SU-DHL-6 (cell line): ENCODE measurements at regions not wholly inside any gene's neighbourhood (a gene's known extent, or its start where the extent isn't known, plus 50 kb on each side); places are given as distances from the start of the nearest gene placed in this dataset.
"Not testable (repeated sequence)": the region's sequence is repeated elsewhere in the genome, so short reads cannot be mapped to it uniquely, and the experiment has no call there.

Source experiments
- H2AFZ ChIP-seq: fragments of 200-600 bp; sonication (generic); 2 replicates; pipeline ENCODE4 v1.6.1; 2014; ENCODE audit warnings: low read depth, mild to moderate bottlenecking, moderate library complexity, mixed read lengths, antibody characterized with exemption, low read length; ENCODE audit not compliant: severe bottlenecking
- H3F3A ChIP-seq: fragments of 200-600 bp; shearing (Covaris generic); 2 replicates; pipeline ENCODE4 v1.6.0; 2016; ENCODE audit warnings: antibody characterized with exemption, mild to moderate bottlenecking; ENCODE audit not compliant: insufficient read depth
- H3K27ac ChIP-seq: fragments of 200-600 bp; sonication (generic); 2 replicates; pipeline ENCODE4 v1.5.1; 2016; ENCODE audit warnings: low read depth, mild to moderate bottlenecking, low read length, moderate library complexity, mixed read lengths
- H3K27me3 ChIP-seq: fragments of 200-600 bp; sonication (generic), shearing (Covaris generic); 2 replicates; pipeline ENCODE4 v1.6.0; 2014; ENCODE audit warnings: mild to moderate bottlenecking, low read length
- H3K36me3 ChIP-seq: fragments of 200-600 bp; sonication (generic); 2 replicates; pipeline ENCODE4 v1.6.1; 2014; ENCODE audit warnings: mild to moderate bottlenecking, low read length, mixed read lengths
- H3K4me2 ChIP-seq: fragments of 300-600, 200-600 bp; shearing (Covaris generic), sonication (generic); 2 replicates; pipeline ENCODE4 v1.6.0; 2014; ENCODE audit warnings: low read length, low read depth, mild to moderate bottlenecking; ENCODE audit not compliant: poor library complexity, severe bottlenecking
- H3K4me3 ChIP-seq: fragments of 200-600 bp; sonication (generic); 2 replicates; pipeline ENCODE4 v1.5.1; 2014; ENCODE audit warnings: antibody characterized with exemption, low read length, mild to moderate bottlenecking, mixed read lengths; ENCODE audit not compliant: insufficient read depth, poor library complexity, severe bottlenecking
- H3K79me2 ChIP-seq: fragments of 200-600 bp; sonication (generic); 2 replicates; pipeline ENCODE4 v1.6.1; 2014; ENCODE audit warnings: mild to moderate bottlenecking, low read length, moderate library complexity; ENCODE audit not compliant: insufficient read depth
- H3K9ac ChIP-seq: fragments of 200-600 bp; sonication (generic); 2 replicates; pipeline ENCODE4 v1.7.0; 2014; ENCODE audit warnings: mild to moderate bottlenecking, low read length
- H3K9me2 ChIP-seq: fragments of 200-600 bp; sonication (generic); replicated peaks from 2 replicates; pipeline ENCODE4 v1.6.1; 2014; ENCODE audit warnings: low read length; ENCODE audit not compliant: insufficient read depth
- H3K9me3 ChIP-seq: fragments of 200-600 bp; sonication (generic); 2 replicates; pipeline ENCODE4 v1.6.1; 2014; ENCODE audit warnings: low read length, mixed read lengths; ENCODE audit not compliant: insufficient read depth
- H4K20me1 ChIP-seq: fragments of 200-600 bp; sonication (generic); 2 replicates; pipeline ENCODE4 v1.6.1; 2014; ENCODE audit warnings: low read depth, mild to moderate bottlenecking, antibody characterized with exemption, low read length, moderate library complexity, mixed read lengths

- H3K9me2 ChIP-seq, H3K27me3 ChIP-seq, H3K4me2 ChIP-seq: not testable (repeated sequence)
Measured at GRCh38 chr15:31673263-31673662, 346.6 kb downstream of the KLF13 start.

GRCh38 chr15:31681529-31682259 lies 348.6 kb upstream of the CHRNA7 start:
- H2AFZ ChIP-seq, H3K36me3 ChIP-seq, H3F3A ChIP-seq, H3K4me3 ChIP-seq, H4K20me1 ChIP-seq, H3K9me3 ChIP-seq, H3K79me2 ChIP-seq, H3K4me2 ChIP-seq, H3K9ac ChIP-seq, H3K27ac ChIP-seq, H3K9me2 ChIP-seq, H3K27me3 ChIP-seq: not testable (repeated sequence)

More at GRCh38 chr15:31673263-31673662, 346.6 kb downstream of the KLF13 start:
- not testable (repeated sequence) for H3K27ac ChIP-seq, H3F3A ChIP-seq, H3K4me3 ChIP-seq, H2AFZ ChIP-seq, H3K9ac ChIP-seq, H3K79me2 ChIP-seq, H4K20me1 ChIP-seq, H3K36me3 ChIP-seq, H3K9me3 ChIP-seq

- not testable (repeated sequence) for H3K27ac ChIP-seq, H3K9me3 ChIP-seq, H2AFZ ChIP-seq, H4K20me1 ChIP-seq, H3K79me2 ChIP-seq, H3K36me3 ChIP-seq, H3F3A ChIP-seq, H3K9ac ChIP-seq, H3K4me2 ChIP-seq, H3K4me3 ChIP-seq, H3K27me3 ChIP-seq, H3K9me2 ChIP-seq
Measured at GRCh38 chr15:31687088-31687487, 343.2 kb upstream of the CHRNA7 start.

GRCh38 chr15:31696509-31696908 lies 333.8 kb upstream of the CHRNA7 start:
- H3K27me3 ChIP-seq, H2AFZ ChIP-seq, H3F3A ChIP-seq, H3K9me2 ChIP-seq, H3K9ac ChIP-seq, H4K20me1 ChIP-seq, H3K27ac ChIP-seq, H3K79me2 ChIP-seq, H3K9me3 ChIP-seq, H3K36me3 ChIP-seq, H3K4me3 ChIP-seq, H3K4me2 ChIP-seq: not testable (repeated sequence)

- H3K79me2 ChIP-seq, H4K20me1 ChIP-seq: not testable (repeated sequence)
Measured at GRCh38 chr15:31705076-31705678, 325.1 kb upstream of the CHRNA7 start.

GRCh38 chr15:31707944-31708702 lies 322.2 kb upstream of the CHRNA7 start:
- H3K9me2 ChIP-seq, H3K4me2 ChIP-seq, H3K27me3 ChIP-seq, H4K20me1 ChIP-seq, H3K27ac ChIP-seq, H3K9me3 ChIP-seq, H3F3A ChIP-seq, H2AFZ ChIP-seq, H3K4me3 ChIP-seq, H3K36me3 ChIP-seq, H3K79me2 ChIP-seq, H3K9ac ChIP-seq: not testable (repeated sequence)

More at GRCh38 chr15:31705076-31705678, 325.1 kb upstream of the CHRNA7 start:
- not testable (repeated sequence) for H3K4me3 ChIP-seq, H3K27me3 ChIP-seq, H3K4me2 ChIP-seq, H3K9me3 ChIP-seq, H3F3A ChIP-seq, H3K9ac ChIP-seq, H2AFZ ChIP-seq, H3K27ac ChIP-seq, H3K36me3 ChIP-seq, H3K9me2 ChIP-seq

- not testable (repeated sequence) for H3K36me3 ChIP-seq, H3K27ac ChIP-seq, H3K9ac ChIP-seq, H3K27me3 ChIP-seq, H4K20me1 ChIP-seq, H3K4me3 ChIP-seq, H3F3A ChIP-seq, H3K9me3 ChIP-seq, H3K4me2 ChIP-seq, H3K9me2 ChIP-seq, H2AFZ ChIP-seq, H3K79me2 ChIP-seq
Measured at GRCh38 chr15:31708703-31709327, 321.5 kb upstream of the CHRNA7 start.
